Activated CD4-positive, alpha-beta T cell treated with anti-CD3 and anti-CD28 coated beads for 36 hours (primary cell): ENCODE measurements at regions not wholly inside any gene's neighbourhood (a gene's known extent, or its start where the extent isn't known, plus 50 kb on each side); places are given as distances from the start of the nearest gene placed in this dataset.
A peak's percentile ranks its signal among the peaks of the same experiment; 100 is the strongest.

Experiments
- ATAC-seq: fragments of 200-7000 bp; cut with Tn5 transposase; one replicate; pipeline ENCODE4 v1.10.0; 2021; ENCODE audit warnings: mild to moderate bottlenecking, moderate library complexity
- CTCF ChIA-PET: fragments of 350-600 bp; sonication (Branson Sonifier 250); formaldehyde crosslinking; loops from one replicate; lab custom pipeline; 2021; ENCODE audit warnings: antibody characterized with exemption; lab: Charles Lee
- POLR2A ChIA-PET: fragments of 350-600 bp; sonication (Branson Sonifier 250); formaldehyde crosslinking; loops from one replicate; lab custom pipeline; 2021; ENCODE audit warnings: antibody characterized with exemption, inconsistent platforms; lab: Charles Lee
- DNase-seq: peaks from one replicate; pipeline ENCODE4 v3.0.0-alpha.2; 2020
- H3K27ac Mint-ChIP-seq: one replicate; pipeline ENCODE4 v1.8.0; 2021; ENCODE audit warnings: mixed read lengths
- H3K27me3 Mint-ChIP-seq: one replicate; pipeline ENCODE4 v1.8.0; 2021; ENCODE audit warnings: mixed read lengths
- H3K36me3 Mint-ChIP-seq: one replicate; pipeline ENCODE4 v1.8.0; 2021; ENCODE audit warnings: low read depth, mixed read lengths
- H3K4me1 Mint-ChIP-seq: one replicate; pipeline ENCODE4 v1.8.0; 2021; ENCODE audit warnings: mixed read lengths
- H3K4me3 Mint-ChIP-seq: one replicate; pipeline ENCODE4 v1.8.0; 2021; ENCODE audit warnings: mild to moderate bottlenecking, moderate library complexity, mixed read lengths
- H3K9me3 Mint-ChIP-seq: one replicate; pipeline ENCODE4 v1.8.0; 2021; ENCODE audit warnings: low read depth, mixed read lengths
- intact Hi-C, 2 experiments: fragments of 100-400 bp; cut with DNase I in 1 of 2; cut with micrococcal nuclease in 1 of 2; formaldehyde crosslinking; loops; one replicate each; pipeline versions ENCODE4 v1.14.2 to v1.15.1; 2022 to 2024; cut with DNase I, micrococcal nuclease

GRCh38 chr14:53896726-53897125, 59.9 kb downstream of the BMP4 start:
- H3K27me3 Mint-ChIP-seq: peaks cover 19% of the 10 kb centered on the region
- no peak overlapping the region for H3K4me3 Mint-ChIP-seq
- POLR2A ChIA-PET: no interaction called here
- intact Hi-C loops: no loop called here
- H3K4me1 Mint-ChIP-seq: peaks cover 2% of the 10 kb centered on the region
- DNase-seq (no peak), ATAC-seq (no peak)
- no peak overlapping the region for H3K27ac Mint-ChIP-seq
- no peaks in the 10 kb centered on the region for H3K9me3 Mint-ChIP-seq
- H3K36me3 Mint-ChIP-seq: no peaks in the 10 kb centered on the region
- CTCF ChIA-PET: no interaction called here

GRCh38 chr14:53894456-53894855, 62.2 kb downstream of the BMP4 start:
- peak; percentile 47 for ATAC-seq
- ChIA-PET POLR2A (interaction anchor here (0.7 kb wide), 1 partner anchor 496 kb away, joined by 3 read pairs; no protein-coding TSS in a partner anchor), CTCF (no interaction called here)
- no peak for DNase-seq
- Mint-ChIP-seq H3K27me3 (peaks cover 22% of the 10 kb centered on the region), H3K4me3 (no peak overlapping the region), H3K4me1 (peaks cover 2% of the 10 kb centered on the region), H3K9me3 (no peaks in the 10 kb centered on the region), H3K36me3 (no peaks in the 10 kb centered on the region), H3K27ac (no peak overlapping the region)
- intact Hi-C loops: no loop called here

GRCh38 chr14:53893374-53893773, 63.3 kb downstream of the BMP4 start:
- H3K27me3 Mint-ChIP-seq: peaks cover 18% of the 10 kb centered on the region
- H3K9me3 Mint-ChIP-seq: no peaks in the 10 kb centered on the region
- DNase-seq (no peak), ATAC-seq (no peak)
- ChIA-PET CTCF (no interaction called here), POLR2A (no interaction called here)
- H3K27ac Mint-ChIP-seq: no peak overlapping the region
- peaks cover 2% of the 10 kb centered on the region for H3K4me1 Mint-ChIP-seq
- intact Hi-C loops: no loop called here
- H3K36me3 Mint-ChIP-seq: no peaks in the 10 kb centered on the region
- H3K4me3 Mint-ChIP-seq: no peak overlapping the region

GRCh38 chr14:53890611-53891101, 66.0 kb downstream of the BMP4 start:
- Mint-ChIP-seq H3K27ac (no peak overlapping the region), H3K4me3 (no peak overlapping the region), H3K36me3 (no peaks in the 10 kb centered on the region), H3K9me3 (peaks cover 3% of the 10 kb centered on the region), H3K27me3 (peaks cover 11% of the 10 kb centered on the region), H3K4me1 (peaks cover 2% of the 10 kb centered on the region)
- ATAC-seq (no peak), DNase-seq (no peak)
- POLR2A ChIA-PET: no interaction called here
- CTCF ChIA-PET: no interaction called here
- intact Hi-C loops: no loop called here

- no peak for ATAC-seq
- H3K4me3 Mint-ChIP-seq: no peak overlapping the region
- no peak for DNase-seq
- ChIA-PET POLR2A (no interaction called here), CTCF (no interaction called here)
- no peaks in the 10 kb centered on the region for H3K36me3 Mint-ChIP-seq
- H3K9me3 Mint-ChIP-seq: peaks cover 3% of the 10 kb centered on the region
- intact Hi-C loops: no loop called here
- H3K4me1 Mint-ChIP-seq: no peaks in the 10 kb centered on the region
- H3K27ac Mint-ChIP-seq: no peak overlapping the region
- H3K27me3 Mint-ChIP-seq: peaks cover 10% of the 10 kb centered on the region
Measured at GRCh38 chr14:53888535-53889386, 67.9 kb downstream of the BMP4 start.

- CTCF ChIA-PET: no interaction called here
- POLR2A ChIA-PET: no interaction called here
- ATAC-seq (no peak), DNase-seq (no peak)
- H3K27me3 Mint-ChIP-seq: peaks cover 4% of the 10 kb centered on the region
- intact Hi-C loops: no loop called here
- peaks cover 3% of the 10 kb centered on the region for H3K9me3 Mint-ChIP-seq
- H3K27ac Mint-ChIP-seq: no peak overlapping the region
- no peak overlapping the region for H3K4me3 Mint-ChIP-seq
- no peaks in the 10 kb centered on the region for H3K4me1 Mint-ChIP-seq
- H3K36me3 Mint-ChIP-seq: no peaks in the 10 kb centered on the region
Measured at GRCh38 chr14:53885136-53885640, 71.4 kb downstream of the BMP4 start.

- no peak for DNase-seq
- Mint-ChIP-seq H3K4me3 (no peak overlapping the region), H3K27me3 (peaks cover 6% of the 10 kb centered on the region), H3K36me3 (no peaks in the 10 kb centered on the region), H3K9me3 (peaks cover 3% of the 10 kb centered on the region), H3K27ac (no peak overlapping the region), H3K4me1 (no peaks in the 10 kb centered on the region)
- ATAC-seq: no peak
- POLR2A ChIA-PET: no interaction called here
- CTCF ChIA-PET: interaction anchor here (1.1 kb wide), 1 partner anchor 463 kb away, joined by 3 read pairs; no protein-coding TSS in a partner anchor
- intact Hi-C loops: no loop called here
Measured at GRCh38 chr14:53884601-53885000, 72.0 kb downstream of the BMP4 start.

- ChIA-PET POLR2A (no interaction called here), CTCF (interaction anchor here (1.1 kb wide), 1 partner anchor 464 kb away, joined by 3 read pairs; no protein-coding TSS in a partner anchor)
- H3K4me1 Mint-ChIP-seq: no peaks in the 10 kb centered on the region
- peaks cover 3% of the 10 kb centered on the region for H3K9me3 Mint-ChIP-seq
- no peak for ATAC-seq
- H3K36me3 Mint-ChIP-seq: no peaks in the 10 kb centered on the region
- DNase-seq: no peak
- no peak overlapping the region for H3K27ac Mint-ChIP-seq
- H3K27me3 Mint-ChIP-seq: peaks cover 8% of the 10 kb centered on the region
- intact Hi-C loops: no loop called here
- no peak overlapping the region for H3K4me3 Mint-ChIP-seq
Measured at GRCh38 chr14:53883739-53884138, 72.9 kb downstream of the BMP4 start.

- intact Hi-C loops: no loop called here
- Mint-ChIP-seq H3K27ac (no peak overlapping the region), H3K4me1 (no peaks in the 10 kb centered on the region), H3K36me3 (no peaks in the 10 kb centered on the region), H3K4me3 (no peak overlapping the region), H3K27me3 (peaks cover 8% of the 10 kb centered on the region), H3K9me3 (peaks cover 3% of the 10 kb centered on the region)
- CTCF ChIA-PET: no interaction called here
- DNase-seq (no peak), ATAC-seq (no peak)
- POLR2A ChIA-PET: no interaction called here
Measured at GRCh38 chr14:53882684-53883083, 73.9 kb downstream of the BMP4 start.

GRCh38 chr14:53881921-53882320, 74.7 kb downstream of the BMP4 start:
- H3K36me3 Mint-ChIP-seq: no peaks in the 10 kb centered on the region
- no peak overlapping the region for H3K4me3 Mint-ChIP-seq
- DNase-seq: no peak
- H3K4me1 Mint-ChIP-seq: no peaks in the 10 kb centered on the region
- no peak for ATAC-seq
- H3K27me3 Mint-ChIP-seq: peaks cover 9% of the 10 kb centered on the region
- POLR2A ChIA-PET: no interaction called here
- intact Hi-C loops: no loop called here
- H3K27ac Mint-ChIP-seq: no peak overlapping the region
- CTCF ChIA-PET: no interaction called here
- peaks cover 6% of the 10 kb centered on the region for H3K9me3 Mint-ChIP-seq

GRCh38 chr14:53881161-53881871, 75.3 kb downstream of the BMP4 start:
- Mint-ChIP-seq H3K27ac (no peak overlapping the region), H3K27me3 (peaks cover 6% of the 10 kb centered on the region), H3K4me3 (no peak overlapping the region), H3K4me1 (no peaks in the 10 kb centered on the region), H3K9me3 (peaks cover 3% of the 10 kb centered on the region), H3K36me3 (no peaks in the 10 kb centered on the region)
- POLR2A ChIA-PET: no interaction called here
- no peak for ATAC-seq
- no peak for DNase-seq
- intact Hi-C loops: no loop called here
- CTCF ChIA-PET: no interaction called here
